NOMO-1 treated with dmso at 0.1 percent for 144 hours (cell line): ENCODE measurements at regions not wholly inside any gene's neighbourhood (a gene's known extent, or its start where the extent isn't known, plus 50 kb on each side); places are given as distances from the start of the nearest gene placed in this dataset.

Source experiments
- DNase-seq: peaks from one replicate; lab custom pipeline; 2025; ENCODE audit not compliant: unreplicated experiment; lab: John Stamatoyannopoulos, UW

- DNase-seq: no peak
These were observed 609.0 kb downstream of the ZNF385D start for GRCh38 chr3:21142031-21142430.

GRCh38 chr3:21140785-21141184 is 610.2 kb downstream of the ZNF385D start:
- no peak for DNase-seq

- DNase-seq: no peak
These were observed 612.9 kb downstream of the ZNF385D start for GRCh38 chr3:21138085-21138484.

- no peak for DNase-seq
These were observed 618.1 kb downstream of the ZNF385D start for GRCh38 chr3:21132896-21133295.

GRCh38 chr3:21120826-21121225 is 630.2 kb downstream of the ZNF385D start:
- DNase-seq: no peak

GRCh38 chr3:21117370-21117769 is 633.6 kb downstream of the ZNF385D start:
- no peak for DNase-seq

- DNase-seq: no peak
These were observed 642.0 kb downstream of the ZNF385D start for GRCh38 chr3:21109056-21109455.

GRCh38 chr3:21105784-21106183 is 645.2 kb downstream of the ZNF385D start:
- DNase-seq: no peak

GRCh38 chr3:21100656-21101359 is 650.2 kb downstream of the ZNF385D start:
- no peak for DNase-seq

- no peak for DNase-seq
These were observed 656.3 kb downstream of the ZNF385D start for GRCh38 chr3:21094686-21095085.

GRCh38 chr3:21073561-21073960 is 677.4 kb downstream of the ZNF385D start:
- no peak for DNase-seq

- no peak for DNase-seq
These were observed 683.8 kb downstream of the ZNF385D start for GRCh38 chr3:21067031-21067813.

GRCh38 chr3:21062831-21063294 is 688.1 kb downstream of the ZNF385D start:
- no peak for DNase-seq

GRCh38 chr3:21059404-21059803 is 691.6 kb downstream of the ZNF385D start:
- DNase-seq: no peak

- DNase-seq: no peak
These were observed 694.7 kb downstream of the ZNF385D start for GRCh38 chr3:21056293-21056692.

- DNase-seq: no peak
These were observed 696.0 kb downstream of the ZNF385D start for GRCh38 chr3:21055015-21055414.

- DNase-seq: no peak
These were observed 696.9 kb downstream of the ZNF385D start for GRCh38 chr3:21054064-21054463.

- no peak for DNase-seq
These were observed 701.5 kb downstream of the ZNF385D start for GRCh38 chr3:21049334-21050062.

- DNase-seq: no peak
These were observed 707.9 kb downstream of the ZNF385D start for GRCh38 chr3:21043139-21043538.

GRCh38 chr3:21042184-21042583 is 708.8 kb downstream of the ZNF385D start:
- DNase-seq: no peak

GRCh38 chr3:21041621-21042020 is 709.4 kb downstream of the ZNF385D start:
- DNase-seq: no peak

- no peak for DNase-seq
These were observed 714.1 kb downstream of the ZNF385D start for GRCh38 chr3:21036888-21037287.
